Suprapubic skin (tissue), 4 donors: ENCODE measurements at regions not wholly inside any gene's neighbourhood (a gene's known extent, or its start where the extent isn't known, plus 50 kb on each side); places are given as distances from the start of the nearest gene placed in this dataset.

Source experiments
- DNase-seq, 2 donors: peaks; one replicate each; pipeline ENCODE4 v3.0.0-alpha.2; 2019; ENCODE audit warnings: low spot score in 2 of 2
- H3K27ac ChIP-seq: fragments of 200-600 bp; sonication (generic); one replicate; pipeline ENCODE4 v1.5.1; 2019
- H3K27me3 ChIP-seq: fragments of 200-600 bp; sonication (generic); one replicate; pipeline ENCODE4 v1.5.1; 2019
- H3K36me3 ChIP-seq: fragments of 200-600 bp; sonication (generic); one replicate; pipeline ENCODE4 v1.5.1; 2019
- H3K4me1 ChIP-seq: fragments of 200-600 bp; sonication (generic); one replicate; pipeline ENCODE4 v1.5.1; 2019
- H3K4me3 ChIP-seq: fragments of 200-600 bp; sonication (generic); one replicate; pipeline ENCODE4 v1.5.1; 2019; ENCODE audit warnings: mild to moderate bottlenecking
- H3K9me3 ChIP-seq: fragments of 200-600 bp; sonication (generic); one replicate; pipeline ENCODE4 v1.5.1; 2019
- CTCF ChIP-seq, 2 donors: fragments of 200-600 bp in 1 of 2; fragments of 450-650 bp in 1 of 2; sonication (generic) in 1 of 2; IDR thresholded peaks; one replicate each; pipeline ENCODE4 v1.5.1; 2016 to 2019; ENCODE audit warnings: antibody characterized with exemption in 2 of 2, mild to moderate bottlenecking in 1 of 2, moderate library complexity in 1 of 2
- EP300 ChIP-seq: sonication (generic); formaldehyde crosslinking; IDR thresholded peaks from one replicate; pipeline ENCODE4 v1.6.1; 2017; ENCODE audit warnings: antibody characterized with exemption
- POLR2A ChIP-seq, 2 donors: fragments of 450-650 bp; IDR thresholded peaks; one replicate each; pipeline ENCODE4 v1.6.1; 2017; ENCODE audit warnings: antibody characterized with exemption in 2 of 2, mild to moderate bottlenecking in 2 of 2, moderate library complexity in 2 of 2
- POLR2AphosphoS5 ChIP-seq, 3 donors: sonication (generic); formaldehyde crosslinking; IDR thresholded peaks; one replicate each; pipeline ENCODE4 v1.6.1; 2017; ENCODE audit warnings: antibody characterized with exemption in 3 of 3
- WGBS: methylation state at CpG from one replicate; pipeline ENCODE4 v1.1.5; 2018; 5-methylcytosine and 5-hydroxymethylcytosine counted together

- no peaks in the 10 kb centered on the region for H3K36me3 ChIP-seq
- no peak for DNase-seq
- no peaks in the 10 kb centered on the region for H3K27me3 ChIP-seq
- no peaks in the 10 kb centered on the region for H3K9me3 ChIP-seq
- no peak overlapping the region for H3K4me3 ChIP-seq
- 92% methylated on average over 2 of the region's 2 CpGs for WGBS
- TF ChIP-seq CTCF (IDR thresholded peaks at IDR 0.05), result no peak
- no peak for TF ChIP-seq EP300
- no peak for TF ChIP-seq POLR2A (IDR thresholded peaks at IDR 0.05)
- no peak for TF ChIP-seq POLR2AphosphoS5 (IDR thresholded peaks at IDR 0.05)
- H3K4me1 ChIP-seq, result no peaks in the 10 kb centered on the region
- no peak overlapping the region for H3K27ac ChIP-seq
Measured at GRCh38 chr4:38255572-38255971, 295.4 kb downstream of the PTTG2 start.

GRCh38 chr4:38266616-38267015, 306.4 kb downstream of the PTTG2 start:
- H3K27ac ChIP-seq, result no peak overlapping the region
- no peaks in the 10 kb centered on the region for H3K36me3 ChIP-seq
- no peak overlapping the region for H3K4me3 ChIP-seq
- H3K4me1 ChIP-seq, result no peaks in the 10 kb centered on the region
- H3K27me3 ChIP-seq, result no peaks in the 10 kb centered on the region
- WGBS, result 33% methylated on average over 4 of the region's 4 CpGs
- DNase-seq, result no peak
- TF ChIP-seq POLR2A (IDR thresholded peaks at IDR 0.05) (no peak), POLR2AphosphoS5 (IDR thresholded peaks at IDR 0.05) (no peak), CTCF (IDR thresholded peaks at IDR 0.05) (no peak), EP300 (no peak)
- no peaks in the 10 kb centered on the region for H3K9me3 ChIP-seq

DNA sequence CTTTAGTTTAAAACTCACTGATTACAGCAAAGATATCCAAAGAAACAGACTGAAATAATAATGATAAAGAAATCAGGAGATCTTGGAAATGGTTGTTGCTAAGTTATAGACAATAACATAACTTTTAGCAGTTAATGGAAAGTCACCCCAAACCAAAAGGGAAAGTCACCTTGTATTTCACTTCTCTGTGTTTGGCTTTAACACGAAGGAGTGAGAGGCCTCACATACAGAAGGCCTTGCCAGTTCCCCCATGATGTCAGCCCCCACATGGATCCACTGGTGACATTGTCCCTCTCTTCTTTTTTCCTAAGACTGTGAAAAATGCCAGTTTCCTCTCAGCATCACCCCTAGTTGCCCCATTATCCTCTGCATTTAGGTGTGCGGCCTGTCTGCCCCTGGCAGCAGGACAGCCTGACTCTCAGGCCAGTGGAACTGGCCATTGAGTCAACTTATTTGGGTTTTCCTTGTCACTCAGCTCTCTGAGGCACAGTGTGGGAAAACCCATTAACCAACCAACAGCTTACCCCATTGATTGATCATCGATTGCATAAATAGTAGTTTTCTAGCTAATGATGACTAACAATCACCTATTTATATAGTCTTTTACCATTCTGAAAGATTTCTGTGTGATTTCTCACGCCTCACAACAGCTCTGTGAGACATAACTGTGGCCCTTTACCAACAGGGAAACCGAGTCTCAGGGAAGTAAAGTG, 308.1 kb downstream of the PTTG2 start:
- TF ChIP-seq POLR2AphosphoS5 (IDR thresholded peaks at IDR 0.05), result no peak
- no peak for TF ChIP-seq EP300
- no peak for TF ChIP-seq POLR2A (IDR thresholded peaks at IDR 0.05)
- no peak for TF ChIP-seq CTCF (IDR thresholded peaks at IDR 0.05)
- no peaks in the 10 kb centered on the region for H3K27me3 ChIP-seq
- no peaks in the 10 kb centered on the region for H3K36me3 ChIP-seq
- no peak for DNase-seq
- no peaks in the 10 kb centered on the region for H3K9me3 ChIP-seq
- no peak overlapping the region for H3K27ac ChIP-seq
- no peaks in the 10 kb centered on the region for H3K4me1 ChIP-seq
- WGBS, result 96% methylated on average over 5 of the region's 5 CpGs
- no peak overlapping the region for H3K4me3 ChIP-seq

DNA sequence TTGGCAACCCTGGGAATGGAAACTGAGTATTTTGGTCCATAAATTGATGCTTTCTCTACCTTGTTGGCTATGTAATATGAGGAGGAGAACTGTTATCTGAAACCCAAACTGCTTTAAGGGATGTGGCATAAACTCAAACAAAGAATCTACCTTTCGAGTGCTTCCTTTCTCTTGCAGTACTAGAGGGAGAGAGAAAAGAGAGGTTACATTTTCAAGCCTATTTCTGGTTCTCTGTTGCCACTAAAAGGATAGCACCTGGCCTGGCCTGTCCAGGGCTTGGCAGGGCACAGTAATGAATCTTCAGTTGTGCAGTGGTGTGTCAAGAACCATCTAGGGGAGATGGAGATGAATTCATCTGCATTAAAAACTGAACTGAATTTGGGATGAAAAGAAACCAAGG, 308.6 kb downstream of the PTTG2 start:
- H3K27ac ChIP-seq, result no peak overlapping the region
- WGBS, result 79% methylated on average over 1 of the region's 1 CpG
- DNase-seq, result no peak
- H3K4me3 ChIP-seq, result no peak overlapping the region
- H3K9me3 ChIP-seq, result no peaks in the 10 kb centered on the region
- no peaks in the 10 kb centered on the region for H3K36me3 ChIP-seq
- H3K4me1 ChIP-seq, result no peaks in the 10 kb centered on the region
- no peaks in the 10 kb centered on the region for H3K27me3 ChIP-seq
- TF ChIP-seq POLR2A (IDR thresholded peaks at IDR 0.05) (no peak), EP300 (no peak), POLR2AphosphoS5 (IDR thresholded peaks at IDR 0.05) (no peak), CTCF (IDR thresholded peaks at IDR 0.05) (no peak)

GRCh38 chr4:38273407-38273806, 313.2 kb downstream of the PTTG2 start:
- Histone ChIP-seq H3K27me3 (no peaks in the 10 kb centered on the region), H3K4me3 (no peak overlapping the region), H3K27ac (no peak overlapping the region), H3K9me3 (no peaks in the 10 kb centered on the region), H3K4me1 (no peaks in the 10 kb centered on the region), H3K36me3 (no peaks in the 10 kb centered on the region)
- DNase-seq, result no peak
- no peak for TF ChIP-seq EP300
- no peak for TF ChIP-seq POLR2AphosphoS5 (IDR thresholded peaks at IDR 0.05)
- TF ChIP-seq CTCF (IDR thresholded peaks at IDR 0.05), result no peak
- no peak for TF ChIP-seq POLR2A (IDR thresholded peaks at IDR 0.05)
